H1 (cell line): ENCODE measurements at regions not wholly inside any gene's neighbourhood (a gene's known extent, or its start where the extent isn't known, plus 50 kb on each side); places are given as distances from the start of the nearest gene placed in this dataset.

Source experiments
- CTCF ChIP-seq, 3 experiments: IDR thresholded peaks; 1 replicate in 2 of 3; 2 replicates in 1 of 3; pipeline versions ENCODE4 v1.5.1 to v1.6.1; 2011; ENCODE audit warnings: low read length in 3 of 3, mild to moderate bottlenecking in 3 of 3, inconsistent platforms in 2 of 3, low read depth in 1 of 3, moderate library complexity in 1 of 3; ENCODE audit not compliant: insufficient read depth in 1 of 3; ENCODE audit errors: control extremely low read depth in 1 of 3
- EGR1 ChIP-seq: IDR thresholded peaks from 2 replicates; pipeline ENCODE4 v1.6.1; 2011; ENCODE audit warnings: low read depth, low read length, borderline replicate concordance
- GABPA ChIP-seq: IDR thresholded peaks from 2 replicates; pipeline ENCODE4 v1.6.1; 2011; ENCODE audit warnings: mild to moderate bottlenecking, low read length, moderate library complexity, borderline replicate concordance; ENCODE audit not compliant: insufficient read depth
- SP2 ChIP-seq: IDR thresholded peaks from 2 replicates; pipeline ENCODE4 v1.6.1; 2012; ENCODE audit warnings: mild to moderate bottlenecking, low read length, inconsistent platforms
- TCF12 ChIP-seq: IDR thresholded peaks from 2 replicates; pipeline ENCODE4 v1.6.1; 2011; ENCODE audit warnings: low read depth, mild to moderate bottlenecking, low read length
- TEAD4 ChIP-seq: IDR thresholded peaks from 2 replicates; pipeline ENCODE4 v1.6.1; 2012; ENCODE audit warnings: low read depth, low read length, inconsistent platforms, mixed read lengths

- TF ChIP-seq CTCF (IDR thresholded peaks at IDR 0.05; ENCODE audit: control extremely low read depth in 1 of 3, insufficient read depth in 1 of 3, low read depth in 1 of 3, low read length in 3 of 3) (no peak), EGR1 (no peak), TCF12 (no peak), SP2 (no peak), GABPA (no peak), TEAD4 (no peak)
Measured at GRCh38 chr3:6047016-6047415, 813.9 kb upstream of the GRM7 start (continued).
